OCI-LY3 (cell line): ENCODE measurements at regions not wholly inside any gene's neighbourhood (a gene's known extent, or its start where the extent isn't known, plus 50 kb on each side); places are given as distances from the start of the nearest gene placed in this dataset.
A peak's percentile ranks its signal among the peaks of the same experiment; 100 is the strongest.

ENCODE experiments used
- H2AFZ ChIP-seq: fragments of 200-600, 300-600 bp; shearing (Covaris generic); 2 replicates; pipeline ENCODE4 v1.6.0; 2014; ENCODE audit warnings: antibody characterized with exemption, low read depth, low read length
- H3K27ac ChIP-seq: fragments of 200-600, 300-600 bp; sonication (generic); 2 replicates; pipeline ENCODE4 v1.5.1; 2014; ENCODE audit warnings: mild to moderate bottlenecking, low read length, moderate library complexity, mixed read lengths
- H3K27me3 ChIP-seq: fragments of 200-600, 300-600 bp; sonication (generic); 2 replicates; pipeline ENCODE4 v1.6.1; 2014; ENCODE audit warnings: low read depth, low read length, mixed read lengths
- H3K36me3 ChIP-seq: fragments of 200-600, 300-600 bp; sonication (generic); replicated peaks from 2 replicates; pipeline ENCODE3; 2014; ENCODE audit warnings: low read depth, low read length, mixed read lengths
- H3K4me1 ChIP-seq: fragments of 300-600, 200-600 bp; sonication (generic); 2 replicates; pipeline ENCODE4 v1.6.1; 2014; ENCODE audit warnings: low read length, mixed read lengths
- H3K4me2 ChIP-seq: fragments of 200-600, 300-600 bp; sonication (generic); 2 replicates; pipeline ENCODE4 v1.6.1; 2014; ENCODE audit warnings: low read length, mixed read lengths
- H3K4me3 ChIP-seq: fragments of 300-600, 200-600 bp; sonication (generic); 2 replicates; pipeline ENCODE4 v1.5.1; 2014; ENCODE audit warnings: antibody characterized with exemption, mild to moderate bottlenecking, low read length, moderate library complexity
- H3K79me2 ChIP-seq: fragments of 300-600, 200-600 bp; shearing (Covaris generic); 2 replicates; pipeline ENCODE4 v1.6.1; 2014; ENCODE audit warnings: mild to moderate bottlenecking, low read length, mixed read lengths
- H3K9ac ChIP-seq: fragments of 300-600, 200-600 bp; shearing (Covaris generic); 2 replicates; pipeline ENCODE4 v1.6.0; 2014; ENCODE audit warnings: mild to moderate bottlenecking, low read length, moderate library complexity
- H3K9me3 ChIP-seq: fragments of 200-600, 300-600 bp; shearing (Covaris generic); 2 replicates; pipeline ENCODE4 v1.6.1; 2014; ENCODE audit warnings: low read length, mixed read lengths; ENCODE audit not compliant: insufficient read depth
- H4K20me1 ChIP-seq: fragments of 200-600, 300-600 bp; sonication (generic); 2 replicates; pipeline ENCODE4 v1.6.1; 2016; ENCODE audit warnings: low read length, mixed read lengths; ENCODE audit not compliant: insufficient read depth
- EZH2phosphoT487 ChIP-seq: fragments of 200-600 bp; shearing (Covaris generic); IDR thresholded peaks from 2 replicates; pipeline ENCODE4 v1.6.1; 2018; ENCODE audit warnings: antibody characterized with exemption, mixed run types, low read depth
- TF ChIP-seq, protein P1 (sequence below): fragments of 200-600, 300-600 bp; sonication (generic); IDR thresholded peaks from 2 replicates; pipeline ENCODE4 v1.5.1; 2014; ENCODE audit warnings: antibody characterized with exemption, low read length, low read depth

DNA sequence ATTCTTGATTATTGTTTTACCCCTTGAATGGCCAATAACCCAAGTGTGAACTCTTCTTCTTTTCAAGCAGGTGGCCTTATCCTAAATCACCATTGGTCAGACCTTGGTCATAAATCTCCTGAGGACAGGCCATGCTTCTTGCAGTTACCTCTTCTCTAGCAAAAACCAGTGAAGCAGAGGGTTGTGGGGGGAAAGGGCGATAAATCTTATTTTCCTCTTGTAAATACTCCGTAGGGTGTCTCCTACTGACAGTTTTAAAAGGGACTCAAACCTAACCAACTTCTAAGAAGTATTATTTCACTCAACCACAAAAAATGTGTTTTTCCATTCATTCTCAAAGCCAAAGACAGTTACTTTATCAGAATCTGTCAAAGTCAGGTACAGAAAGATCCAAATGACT, 168.1 kb upstream of the RMP24 start:
- TF ChIP-seq, protein P1, sequence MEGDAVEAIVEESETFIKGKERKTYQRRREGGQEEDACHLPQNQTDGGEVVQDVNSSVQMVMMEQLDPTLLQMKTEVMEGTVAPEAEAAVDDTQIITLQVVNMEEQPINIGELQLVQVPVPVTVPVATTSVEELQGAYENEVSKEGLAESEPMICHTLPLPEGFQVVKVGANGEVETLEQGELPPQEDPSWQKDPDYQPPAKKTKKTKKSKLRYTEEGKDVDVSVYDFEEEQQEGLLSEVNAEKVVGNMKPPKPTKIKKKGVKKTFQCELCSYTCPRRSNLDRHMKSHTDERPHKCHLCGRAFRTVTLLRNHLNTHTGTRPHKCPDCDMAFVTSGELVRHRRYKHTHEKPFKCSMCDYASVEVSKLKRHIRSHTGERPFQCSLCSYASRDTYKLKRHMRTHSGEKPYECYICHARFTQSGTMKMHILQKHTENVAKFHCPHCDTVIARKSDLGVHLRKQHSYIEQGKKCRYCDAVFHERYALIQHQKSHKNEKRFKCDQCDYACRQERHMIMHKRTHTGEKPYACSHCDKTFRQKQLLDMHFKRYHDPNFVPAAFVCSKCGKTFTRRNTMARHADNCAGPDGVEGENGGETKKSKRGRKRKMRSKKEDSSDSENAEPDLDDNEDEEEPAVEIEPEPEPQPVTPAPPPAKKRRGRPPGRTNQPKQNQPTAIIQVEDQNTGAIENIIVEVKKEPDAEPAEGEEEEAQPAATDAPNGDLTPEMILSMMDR, result no peak
- TF ChIP-seq EZH2phosphoT487, result no peak
- H3K27ac ChIP-seq, result no peak overlapping the region
- no peaks in the 10 kb centered on the region for H3K27me3 ChIP-seq
- H3K9me3 ChIP-seq, result no peaks in the 10 kb centered on the region
- H3K4me1 ChIP-seq, result peaks cover 22% of the 10 kb centered on the region
- H2AFZ ChIP-seq, result no peak overlapping the region
- H3K9ac ChIP-seq, result no peak overlapping the region
- no peak overlapping the region for H3K4me2 ChIP-seq
- no peaks in the 10 kb centered on the region for H3K79me2 ChIP-seq
- H4K20me1 ChIP-seq, result no peaks in the 10 kb centered on the region
- H3K36me3 ChIP-seq, result no peaks in the 10 kb centered on the region
- no peak overlapping the region for H3K4me3 ChIP-seq

DNA sequence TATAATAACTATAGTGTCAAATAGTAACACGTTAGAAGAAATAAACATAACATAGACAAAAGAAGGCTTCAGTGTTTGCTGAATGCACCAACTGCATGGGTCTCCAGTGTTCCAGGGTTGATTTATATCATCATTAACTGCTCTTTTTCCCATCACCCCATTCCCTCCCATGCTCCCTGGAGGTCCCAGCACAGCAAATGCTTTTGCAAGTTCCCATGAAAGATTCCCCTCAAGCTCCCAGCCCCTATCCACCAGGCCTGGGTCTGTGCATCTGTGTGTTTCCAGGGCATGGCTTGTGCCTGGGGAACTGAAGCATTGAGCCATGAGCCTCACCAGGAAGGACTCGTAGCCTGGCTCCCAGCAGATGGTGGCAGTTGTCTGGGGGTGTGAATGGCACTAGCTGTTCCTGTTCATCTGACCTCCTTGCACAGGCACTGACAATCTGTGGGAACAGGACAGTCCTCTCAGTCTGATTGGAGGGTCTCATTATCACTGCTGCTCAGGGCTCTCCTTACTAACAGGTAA, 164.6 kb upstream of the RMP24 start:
- TF ChIP-seq, protein P1, result no peak
- TF ChIP-seq EZH2phosphoT487, result no peak
- Histone ChIP-seq H3K27me3 (no peaks in the 10 kb centered on the region), H3K9ac (no peak overlapping the region), H4K20me1 (no peaks in the 10 kb centered on the region), H3K27ac (no peak overlapping the region), H3K9me3 (no peaks in the 10 kb centered on the region), H3K4me3 (no peak overlapping the region), H2AFZ (no peak overlapping the region), H3K79me2 (no peaks in the 10 kb centered on the region), H3K4me2 (no peak overlapping the region), H3K4me1 (peaks cover 38% of the 10 kb centered on the region), H3K36me3 (no peaks in the 10 kb centered on the region)

DNA sequence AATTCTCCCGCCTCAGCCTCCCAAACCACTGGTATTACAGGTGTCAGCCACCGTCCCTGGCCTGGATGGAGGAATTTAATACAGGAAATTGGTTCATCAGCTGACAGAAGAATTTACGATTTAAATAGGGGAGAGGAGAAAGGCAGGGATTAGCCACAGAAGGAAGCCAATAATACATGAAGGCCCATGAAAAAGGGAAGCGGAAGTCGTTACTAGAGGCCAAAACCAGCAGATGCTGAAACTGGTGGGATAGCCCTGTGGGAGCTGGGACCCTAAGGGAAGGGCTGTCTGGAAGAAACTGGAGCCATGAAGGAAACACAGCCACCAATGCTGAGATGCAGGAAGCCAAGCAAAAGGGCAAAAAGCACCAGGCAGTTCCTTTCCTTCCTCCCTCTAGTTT, 163.7 kb upstream of the RMP24 start:
- peak overlapping the region; percentile 20; the same call in 1 of the 2 replicates for H3K9ac ChIP-seq
- H4K20me1 ChIP-seq, result no peaks in the 10 kb centered on the region
- H3K4me3 ChIP-seq, result peak overlapping the region; percentile 10; the same call in 1 of the 2 replicates
- TF ChIP-seq EZH2phosphoT487, result no peak
- TF ChIP-seq, protein P1, result no peak
- peaks cover 38% of the 10 kb centered on the region for H3K4me1 ChIP-seq
- H3K36me3 ChIP-seq, result no peaks in the 10 kb centered on the region
- no peaks in the 10 kb centered on the region for H3K27me3 ChIP-seq
- peak overlapping the region; percentile 58 for H3K4me2 ChIP-seq
- H3K79me2 ChIP-seq, result no peaks in the 10 kb centered on the region
- no peaks in the 10 kb centered on the region for H3K9me3 ChIP-seq
- peak overlapping the region; percentile 55 for H3K27ac ChIP-seq
- no peak overlapping the region for H2AFZ ChIP-seq

DNA sequence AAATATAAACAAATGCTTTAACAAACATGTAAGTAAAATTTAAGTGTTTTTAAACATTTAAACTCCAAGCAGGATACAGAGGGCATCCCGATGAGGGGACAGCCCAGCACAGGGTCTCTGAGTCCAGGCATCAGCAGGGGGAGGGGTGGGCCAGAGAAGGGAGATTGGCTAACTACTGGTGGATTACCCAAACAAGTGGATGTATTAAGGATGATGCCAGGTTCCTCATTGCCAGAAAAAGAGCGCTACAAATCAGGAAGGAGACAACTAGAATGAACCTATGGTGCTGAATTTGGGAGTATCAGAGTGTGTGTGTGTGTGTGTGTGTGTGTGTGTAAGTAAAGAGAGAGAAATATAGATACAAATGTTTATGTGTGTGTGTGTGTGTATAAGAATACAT, 162.0 kb upstream of the RMP24 start:
- Histone ChIP-seq H3K36me3 (no peaks in the 10 kb centered on the region), H3K4me2 (no peak overlapping the region), H3K4me1 (peaks cover 38% of the 10 kb centered on the region), H3K27ac (no peak overlapping the region), H2AFZ (no peak overlapping the region), H3K9me3 (no peaks in the 10 kb centered on the region), H4K20me1 (no peaks in the 10 kb centered on the region), H3K9ac (no peak overlapping the region; the same call in 1 of the 2 replicates), H3K79me2 (no peaks in the 10 kb centered on the region), H3K4me3 (no peak overlapping the region), H3K27me3 (no peaks in the 10 kb centered on the region)
- TF ChIP-seq, protein P1, result no peak
- no peak for TF ChIP-seq EZH2phosphoT487
